NT2/D1 (cell line): ENCODE measurements at regions not wholly inside any gene's neighbourhood (a gene's known extent, or its start where the extent isn't known, plus 50 kb on each side); places are given as distances from the start of the nearest gene placed in this dataset.

Source experiments
- SUZ12 ChIP-seq: IDR thresholded peaks from 2 replicates; pipeline ENCODE4 v1.6.1; 2011; ENCODE audit not compliant: insufficient read length, insufficient read depth; ENCODE audit errors: extremely low read depth
- YY1 ChIP-seq: IDR thresholded peaks from 2 replicates; pipeline ENCODE4 v1.6.1; 2011; ENCODE audit not compliant: insufficient read length, insufficient read depth
- ZNF274 ChIP-seq: IDR thresholded peaks from 2 replicates; pipeline ENCODE4 v1.6.1; 2011; ENCODE audit warnings: mild to moderate bottlenecking, low read depth, low read length

DNA sequence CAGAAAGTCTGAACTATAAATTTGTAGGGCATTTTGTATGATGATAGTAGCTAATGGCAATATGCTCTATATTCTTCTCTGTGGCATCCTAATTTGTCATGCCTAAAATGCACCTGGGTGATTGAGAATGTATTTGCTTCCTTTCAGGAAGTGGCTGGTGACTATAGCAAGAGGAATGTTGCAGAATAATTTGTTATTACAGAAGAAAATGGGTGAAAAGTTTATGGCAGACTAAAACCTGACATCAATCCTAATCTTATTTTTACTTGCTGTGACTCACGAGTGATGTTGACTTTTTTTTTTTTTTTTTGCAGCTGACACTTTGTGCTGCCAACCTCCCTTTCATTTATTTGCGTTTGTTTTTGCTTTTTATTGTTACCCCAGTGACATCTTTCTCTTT lies 141.1 kb downstream of the MSL3 start:
- TF ChIP-seq ZNF274 (no peak), YY1 (no peak), SUZ12 (no peak)
